Retina (tissue), 1 donor: ENCODE measurements at regions not wholly inside any gene's neighbourhood (a gene's known extent, or its start where the extent isn't known, plus 50 kb on each side); places are given as distances from the start of the nearest gene placed in this dataset.
"Not testable (repeated sequence)": the region's sequence is repeated elsewhere in the genome, so short reads cannot be mapped to it uniquely, and the experiment has no call there.

Experiments used
- DNase-seq: peaks from one replicate; pipeline ENCODE4 v3.0.0-alpha.2; 2016

- peak; percentile 76 for DNase-seq
Measured at GRCh38 chr15:96053031-96053780, 277.3 kb upstream of the NR2F2 start.

GRCh38 chr15:96053781-96054428 lies 276.6 kb upstream of the NR2F2 start:
- no peak for DNase-seq

DNA sequence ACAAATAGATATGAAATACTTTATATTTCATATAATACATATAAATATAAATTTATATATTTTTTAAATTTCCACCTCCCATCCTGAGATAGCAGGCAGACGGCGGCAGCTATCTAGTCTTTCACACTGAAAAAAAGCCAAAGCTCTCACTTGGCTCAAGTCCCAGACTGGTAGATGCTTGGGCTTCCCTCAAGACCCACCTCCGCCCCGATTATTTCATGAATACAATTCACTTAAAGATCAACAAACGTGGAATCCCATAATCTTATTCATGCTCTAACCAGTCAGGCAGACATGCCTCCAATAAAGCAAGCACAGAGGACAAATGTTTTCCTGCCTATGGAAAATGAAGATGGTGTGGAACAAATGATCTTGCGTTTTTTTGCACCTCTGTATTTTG lies 275.9 kb upstream of the NR2F2 start:
- DNase-seq: no peak

- DNase-seq: no peak
Measured at GRCh38 chr15:96058103-96058851, 272.2 kb upstream of the NR2F2 start.

DNA sequence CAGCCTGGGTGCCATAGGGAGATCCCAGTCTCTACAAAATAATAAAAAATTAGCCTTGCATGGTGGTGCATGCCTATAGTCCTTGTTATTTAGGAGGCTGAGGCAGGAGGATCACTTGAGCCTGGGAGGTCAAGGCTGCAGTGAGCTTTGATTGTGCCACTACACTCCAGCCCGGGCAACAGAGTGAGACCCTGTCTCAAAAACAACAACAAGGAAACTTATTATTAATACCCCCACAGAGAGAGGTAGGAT lies 271.7 kb upstream of the NR2F2 start:
- DNase-seq: not testable (repeated sequence)

GRCh38 chr15:96060591-96060990 lies 269.9 kb upstream of the NR2F2 start:
- not testable (repeated sequence) for DNase-seq

GRCh38 chr15:96064351-96064756 lies 266.1 kb upstream of the NR2F2 start:
- DNase-seq: no peak

DNA sequence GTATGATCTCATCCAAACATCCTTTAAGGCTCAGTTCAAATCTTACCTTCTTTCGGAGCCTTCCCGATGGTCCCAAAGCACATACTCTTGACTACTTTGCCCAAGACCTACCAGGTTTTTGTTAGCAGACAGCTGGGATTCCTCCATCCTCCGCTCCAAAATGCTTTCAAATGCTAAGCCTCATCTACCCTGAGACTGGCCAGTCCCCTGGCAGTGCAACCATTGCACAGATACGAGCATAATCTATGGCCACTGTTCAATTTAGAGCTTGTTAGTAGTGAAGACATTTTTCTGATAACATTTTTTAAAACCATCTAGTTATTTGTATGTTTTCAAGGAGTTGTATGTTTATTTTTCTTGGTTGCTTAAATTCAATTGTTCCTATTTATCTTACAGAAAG lies 264.4 kb upstream of the NR2F2 start:
- no peak for DNase-seq

GRCh38 chr15:96066852-96067495 lies 263.5 kb upstream of the NR2F2 start:
- no peak for DNase-seq

- DNase-seq: no peak
Measured at GRCh38 chr15:96067677-96068076, 262.8 kb upstream of the NR2F2 start.

- no peak for DNase-seq
Measured at GRCh38 chr15:96068897-96069296, 261.6 kb upstream of the NR2F2 start.

GRCh38 chr15:96070636-96071035 lies 259.9 kb upstream of the NR2F2 start:
- no peak for DNase-seq

DNA sequence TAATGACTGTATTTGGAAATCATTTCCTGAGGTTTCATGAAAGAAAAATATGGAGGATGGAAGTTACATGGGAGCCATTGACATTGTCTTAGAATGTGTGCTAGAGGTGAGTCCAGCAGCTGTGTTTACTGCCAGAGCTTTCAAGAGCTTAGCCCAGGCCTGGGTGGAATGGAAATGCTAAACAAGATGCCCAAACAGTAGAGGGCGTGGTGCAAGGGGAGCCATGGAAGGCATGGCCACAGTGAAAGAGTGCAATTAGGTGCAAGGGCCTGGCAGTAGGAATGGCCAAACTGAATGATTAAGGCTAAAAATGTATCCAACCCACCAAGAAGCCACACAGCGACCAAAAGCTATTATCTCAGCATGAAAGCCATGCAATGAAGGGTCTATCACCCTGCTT lies 257.7 kb upstream of the NR2F2 start:
- DNase-seq: no peak

DNA sequence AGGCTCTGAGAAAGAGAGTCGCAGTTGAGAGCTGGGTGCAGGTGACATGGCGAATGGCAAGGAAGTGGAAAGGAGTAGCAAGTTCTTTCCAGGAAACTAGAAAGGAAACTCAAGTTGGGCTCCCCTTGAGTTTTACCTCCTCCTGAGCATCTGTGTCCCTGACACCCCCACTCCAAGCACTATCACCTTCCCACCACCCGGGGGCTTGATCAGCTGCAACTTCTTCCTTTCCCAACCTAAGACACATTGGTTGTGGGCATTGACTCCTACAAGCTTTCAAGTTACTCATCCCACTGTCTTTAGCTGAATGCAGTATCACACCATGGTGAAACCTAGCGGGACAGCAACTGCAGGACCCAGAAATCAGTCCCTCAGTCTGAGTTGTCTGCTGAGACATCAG lies 256.6 kb upstream of the NR2F2 start:
- no peak for DNase-seq

DNA sequence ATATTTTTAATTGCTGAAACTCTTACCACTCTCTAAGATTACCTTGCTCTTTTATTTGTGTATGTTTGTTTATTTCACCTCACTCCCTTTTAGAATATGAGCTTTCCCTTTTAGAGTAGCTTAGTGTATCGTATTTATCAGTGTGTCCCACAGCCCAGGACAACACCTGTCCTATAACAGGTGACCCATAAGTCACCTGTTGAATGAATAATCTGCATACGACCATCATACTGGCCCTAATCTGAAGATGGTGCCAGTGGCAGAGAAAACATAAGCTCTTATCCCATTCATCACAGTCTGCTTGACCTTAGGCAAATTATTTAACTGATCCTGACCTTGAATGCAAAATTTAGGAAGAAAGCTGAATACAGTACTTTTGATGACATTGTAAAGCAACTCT lies 254.6 kb upstream of the NR2F2 start:
- no peak for DNase-seq

- DNase-seq: no peak
Measured at GRCh38 chr15:96076350-96076749, 254.2 kb upstream of the NR2F2 start.

DNA sequence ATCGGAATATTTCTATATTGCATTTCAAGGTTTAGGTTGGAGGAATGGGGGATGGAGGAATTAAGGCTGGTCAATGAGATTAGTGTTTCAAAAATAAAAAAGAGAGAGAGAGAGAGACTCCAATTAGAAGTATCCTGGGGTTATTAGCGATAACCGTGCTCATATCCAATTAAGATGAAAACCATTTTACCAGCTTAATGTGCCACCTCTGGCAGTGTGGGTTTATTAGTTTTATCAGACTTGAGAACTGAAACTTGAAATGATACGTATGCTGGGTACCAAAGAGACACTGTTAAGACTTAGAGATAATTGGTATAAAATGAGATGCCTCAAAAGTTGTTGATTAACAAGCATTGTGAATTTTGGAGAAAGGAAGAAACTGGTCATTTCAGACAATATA lies 251.5 kb upstream of the NR2F2 start:
- no peak for DNase-seq

DNA sequence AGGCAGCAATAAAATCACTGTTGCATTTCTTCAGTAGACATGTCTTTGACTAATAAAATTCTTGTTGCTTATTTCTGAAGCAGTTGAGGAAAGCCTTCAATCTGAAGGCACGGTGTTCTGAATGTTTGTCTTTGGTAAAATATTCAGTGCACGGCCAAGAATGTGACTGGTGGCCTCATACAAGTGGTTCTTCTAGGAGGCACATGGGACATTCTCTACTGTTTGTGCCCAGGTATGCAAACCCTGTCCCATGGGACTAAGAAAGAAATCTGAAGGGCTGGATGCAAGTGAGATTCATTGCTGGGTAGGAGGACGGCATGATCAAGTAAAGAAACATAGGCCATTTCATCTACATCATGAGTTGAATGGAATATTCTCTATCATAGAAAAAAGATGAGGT lies 250.6 kb upstream of the NR2F2 start:
- DNase-seq: no peak

- DNase-seq: no peak
Measured at GRCh38 chr15:96086164-96086563, 244.3 kb upstream of the NR2F2 start.

- no peak for DNase-seq
Measured at GRCh38 chr15:96087180-96087884, 243.2 kb upstream of the NR2F2 start.

- no peak for DNase-seq
Measured at GRCh38 chr15:96088650-96089049, 241.8 kb upstream of the NR2F2 start.

- DNase-seq: no peak
Measured at GRCh38 chr15:96089405-96090058, 241.0 kb upstream of the NR2F2 start.

GRCh38 chr15:96092186-96092585 lies 238.3 kb upstream of the NR2F2 start:
- DNase-seq: no peak
